ENCODE measurements at regions not wholly inside any gene's neighbourhood (a gene's known extent, or its start where the extent isn't known, plus 50 kb on each side); places are given as distances from the start of the nearest gene placed in this dataset.

DNA sequence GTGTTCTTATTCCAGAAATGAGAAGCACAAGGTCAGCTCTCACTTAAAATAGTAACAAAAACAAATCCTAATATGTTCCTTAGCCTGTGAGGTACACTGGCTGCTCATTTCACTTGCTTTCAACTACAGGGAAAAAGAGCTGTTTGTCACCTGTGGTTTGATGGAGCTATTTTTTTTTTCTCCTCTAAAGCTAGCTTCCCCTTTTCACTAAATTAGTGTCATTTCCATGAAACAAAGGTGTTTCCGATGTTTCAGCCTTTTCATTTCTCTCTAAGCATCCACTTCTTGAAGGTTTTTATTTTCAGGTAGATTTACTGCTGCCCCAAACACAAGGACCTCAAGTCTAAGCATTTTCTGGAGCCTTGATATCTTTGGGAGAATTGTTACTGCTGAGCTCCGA lies 148.6 kb downstream of the RBMX2 start:
- TF ChIP-seq POLR2A (IDR thresholded peaks at IDR 0.05): no peak
- TF ChIP-seq, protein P1, sequence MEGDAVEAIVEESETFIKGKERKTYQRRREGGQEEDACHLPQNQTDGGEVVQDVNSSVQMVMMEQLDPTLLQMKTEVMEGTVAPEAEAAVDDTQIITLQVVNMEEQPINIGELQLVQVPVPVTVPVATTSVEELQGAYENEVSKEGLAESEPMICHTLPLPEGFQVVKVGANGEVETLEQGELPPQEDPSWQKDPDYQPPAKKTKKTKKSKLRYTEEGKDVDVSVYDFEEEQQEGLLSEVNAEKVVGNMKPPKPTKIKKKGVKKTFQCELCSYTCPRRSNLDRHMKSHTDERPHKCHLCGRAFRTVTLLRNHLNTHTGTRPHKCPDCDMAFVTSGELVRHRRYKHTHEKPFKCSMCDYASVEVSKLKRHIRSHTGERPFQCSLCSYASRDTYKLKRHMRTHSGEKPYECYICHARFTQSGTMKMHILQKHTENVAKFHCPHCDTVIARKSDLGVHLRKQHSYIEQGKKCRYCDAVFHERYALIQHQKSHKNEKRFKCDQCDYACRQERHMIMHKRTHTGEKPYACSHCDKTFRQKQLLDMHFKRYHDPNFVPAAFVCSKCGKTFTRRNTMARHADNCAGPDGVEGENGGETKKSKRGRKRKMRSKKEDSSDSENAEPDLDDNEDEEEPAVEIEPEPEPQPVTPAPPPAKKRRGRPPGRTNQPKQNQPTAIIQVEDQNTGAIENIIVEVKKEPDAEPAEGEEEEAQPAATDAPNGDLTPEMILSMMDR (IDR thresholded peaks at IDR 0.05): no peak

All from right lobe of liver (tissue), 4 donors.